C4-2B (cell line): ENCODE measurements at regions not wholly inside any gene's neighbourhood (a gene's known extent, or its start where the extent isn't known, plus 50 kb on each side); places are given as distances from the start of the nearest gene placed in this dataset.

Source experiments
- H3K27ac ChIP-seq: fragments of 450-650 bp; 2 replicates; pipeline ENCODE4 v1.5.1; 2017
- ZFX ChIP-seq: fragments of 450-650 bp; IDR thresholded peaks from 2 replicates; pipeline ENCODE4 v1.6.1; 2017
- TF ChIP-seq, protein P1 (sequence below): fragments of 450-650 bp; conservative IDR thresholded peaks from 2 replicates; pipeline ENCODE4 v1.5.1; 2017; ENCODE audit warnings: mild to moderate bottlenecking

DNA sequence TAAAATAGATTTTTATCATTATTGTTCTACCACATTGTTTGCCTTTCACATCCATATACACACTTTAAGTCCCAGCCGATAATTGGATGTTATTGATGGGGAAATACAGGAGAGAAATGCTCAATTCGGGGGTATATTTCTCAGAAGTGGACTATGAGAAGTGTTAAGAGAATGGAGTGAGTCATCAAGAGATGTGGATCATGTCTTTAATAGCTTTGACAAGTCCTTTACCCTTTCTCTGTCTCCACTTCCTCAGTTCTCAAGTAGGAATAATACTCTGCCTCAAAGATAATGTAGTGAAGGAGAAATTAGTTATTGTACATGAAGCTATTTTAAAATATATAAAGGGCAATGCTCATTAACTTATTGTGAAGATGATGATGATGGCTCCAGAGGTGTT is 1017.6 kb upstream of the PIK3C3 start:
- H3K27ac ChIP-seq, result no peak overlapping the region
- no peak for TF ChIP-seq ZFX
- TF ChIP-seq, protein P1, sequence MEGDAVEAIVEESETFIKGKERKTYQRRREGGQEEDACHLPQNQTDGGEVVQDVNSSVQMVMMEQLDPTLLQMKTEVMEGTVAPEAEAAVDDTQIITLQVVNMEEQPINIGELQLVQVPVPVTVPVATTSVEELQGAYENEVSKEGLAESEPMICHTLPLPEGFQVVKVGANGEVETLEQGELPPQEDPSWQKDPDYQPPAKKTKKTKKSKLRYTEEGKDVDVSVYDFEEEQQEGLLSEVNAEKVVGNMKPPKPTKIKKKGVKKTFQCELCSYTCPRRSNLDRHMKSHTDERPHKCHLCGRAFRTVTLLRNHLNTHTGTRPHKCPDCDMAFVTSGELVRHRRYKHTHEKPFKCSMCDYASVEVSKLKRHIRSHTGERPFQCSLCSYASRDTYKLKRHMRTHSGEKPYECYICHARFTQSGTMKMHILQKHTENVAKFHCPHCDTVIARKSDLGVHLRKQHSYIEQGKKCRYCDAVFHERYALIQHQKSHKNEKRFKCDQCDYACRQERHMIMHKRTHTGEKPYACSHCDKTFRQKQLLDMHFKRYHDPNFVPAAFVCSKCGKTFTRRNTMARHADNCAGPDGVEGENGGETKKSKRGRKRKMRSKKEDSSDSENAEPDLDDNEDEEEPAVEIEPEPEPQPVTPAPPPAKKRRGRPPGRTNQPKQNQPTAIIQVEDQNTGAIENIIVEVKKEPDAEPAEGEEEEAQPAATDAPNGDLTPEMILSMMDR, result no peak

DNA sequence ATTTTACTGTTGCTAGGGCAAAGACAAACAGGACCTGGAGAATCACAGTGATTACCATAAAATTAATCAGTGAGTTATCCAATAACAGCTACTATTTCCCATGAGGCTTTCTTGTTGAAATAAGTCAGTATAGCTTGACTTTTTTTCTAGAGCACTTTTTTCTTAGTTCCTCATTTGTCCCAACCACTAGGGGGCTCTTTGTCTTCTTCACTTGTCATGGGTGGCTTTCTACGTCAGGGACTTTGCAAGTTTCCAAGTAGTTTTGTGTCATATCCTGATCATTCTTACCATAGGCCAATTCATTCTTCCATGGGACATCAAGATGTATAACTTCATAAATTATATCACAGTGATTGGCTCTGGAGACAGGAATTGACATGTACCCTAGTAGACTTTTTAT is 1019.6 kb upstream of the PIK3C3 start:
- TF ChIP-seq, protein P1, result peak; percentile 69
- TF ChIP-seq ZFX, result no peak
- no peak overlapping the region for H3K27ac ChIP-seq

DNA sequence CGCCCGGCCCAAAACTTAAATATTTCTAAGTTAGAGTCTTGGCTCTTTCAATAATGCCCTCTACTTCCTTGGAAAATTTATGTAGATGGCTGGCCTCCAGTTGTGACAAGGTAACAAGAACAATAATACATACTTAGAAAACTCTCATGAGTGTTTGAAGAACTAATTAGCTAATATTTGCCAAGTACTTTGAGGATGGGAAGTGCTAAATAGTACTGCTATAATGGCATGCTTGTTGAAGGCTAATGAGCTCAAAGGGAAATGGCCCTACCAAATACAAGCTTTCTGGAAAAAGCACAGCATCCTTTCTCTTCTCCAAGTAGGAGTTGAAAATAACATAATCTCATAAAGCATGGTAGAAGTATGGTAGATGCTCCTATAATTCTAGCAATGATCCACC is 1022.2 kb upstream of the PIK3C3 start:
- TF ChIP-seq, protein P1, result no peak
- no peak for TF ChIP-seq ZFX
- H3K27ac ChIP-seq, result no peak overlapping the region

DNA sequence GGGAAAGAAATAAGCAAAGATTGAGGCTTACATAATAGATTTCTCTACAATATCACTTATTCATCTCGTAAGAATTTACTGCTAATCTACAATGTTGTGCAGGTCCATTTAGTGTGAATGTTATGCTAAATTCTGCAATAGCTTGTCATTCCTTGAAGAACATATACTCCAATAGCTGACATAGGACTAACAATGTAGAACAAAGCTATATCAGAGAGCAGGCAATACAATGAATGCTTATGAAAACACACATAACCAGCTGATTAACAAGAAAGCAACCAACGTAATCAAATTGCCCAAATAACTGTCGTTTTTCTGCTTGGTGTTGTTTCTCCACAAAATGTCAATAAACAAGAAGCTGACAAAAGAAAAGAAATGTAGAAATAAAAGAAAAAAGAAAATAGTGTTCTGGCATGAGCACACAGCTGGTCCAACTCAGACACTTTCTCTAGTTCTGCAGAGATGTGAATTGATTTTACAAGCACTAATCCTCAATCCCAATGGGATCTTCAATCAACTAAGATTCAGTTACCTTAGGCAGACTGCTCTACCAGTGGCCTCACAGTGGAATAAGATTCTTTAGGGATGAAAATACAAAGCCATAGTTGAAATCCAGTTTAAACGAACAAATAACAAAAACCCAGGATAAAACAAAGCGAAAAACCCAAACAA is 1024.7 kb upstream of the PIK3C3 start:
- no peak for TF ChIP-seq ZFX
- TF ChIP-seq, protein P1, result no peak
- H3K27ac ChIP-seq, result no peak overlapping the region

DNA sequence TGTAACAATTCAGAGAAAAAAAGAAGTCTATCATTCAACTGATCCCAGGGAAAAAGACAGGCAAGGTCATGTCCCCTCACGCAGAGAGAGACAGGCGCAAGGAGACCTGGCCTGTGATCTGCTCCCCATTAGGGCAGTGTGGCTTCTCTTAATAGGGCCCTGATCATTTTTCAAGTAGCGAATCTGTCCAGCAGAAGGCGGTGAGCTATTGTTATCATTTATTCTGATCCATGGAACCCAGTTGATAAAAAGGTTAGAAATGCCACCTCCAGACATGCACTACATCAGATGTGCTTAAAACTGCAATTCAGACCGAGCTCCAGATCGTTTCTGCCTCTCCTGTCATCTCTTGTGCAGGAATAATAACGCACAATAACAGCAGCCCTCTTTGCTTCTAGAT is 1025.6 kb upstream of the PIK3C3 start:
- H3K27ac ChIP-seq, result no peak overlapping the region
- TF ChIP-seq, protein P1, result no peak
- no peak for TF ChIP-seq ZFX

DNA sequence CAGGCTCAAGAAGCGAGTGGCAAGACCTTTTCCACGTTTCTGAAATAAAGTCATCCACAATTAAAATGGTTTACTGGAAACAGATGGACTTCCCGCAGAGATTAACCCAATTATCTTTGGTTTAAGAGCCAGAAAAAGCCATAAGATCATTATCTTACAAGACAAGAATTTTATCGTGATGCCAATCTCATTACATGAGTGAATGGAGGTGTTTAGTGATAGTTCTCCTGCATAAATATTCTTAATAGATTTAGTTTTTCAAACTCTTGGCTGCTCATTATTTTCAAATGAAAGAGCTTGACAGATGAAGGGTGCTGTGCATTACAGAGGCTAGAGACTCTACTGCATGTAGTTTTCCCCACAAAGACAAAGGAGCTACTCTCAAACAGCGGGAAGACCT is 1028.4 kb upstream of the PIK3C3 start:
- TF ChIP-seq, protein P1, result no peak
- no peak for TF ChIP-seq ZFX
- no peak overlapping the region for H3K27ac ChIP-seq

DNA sequence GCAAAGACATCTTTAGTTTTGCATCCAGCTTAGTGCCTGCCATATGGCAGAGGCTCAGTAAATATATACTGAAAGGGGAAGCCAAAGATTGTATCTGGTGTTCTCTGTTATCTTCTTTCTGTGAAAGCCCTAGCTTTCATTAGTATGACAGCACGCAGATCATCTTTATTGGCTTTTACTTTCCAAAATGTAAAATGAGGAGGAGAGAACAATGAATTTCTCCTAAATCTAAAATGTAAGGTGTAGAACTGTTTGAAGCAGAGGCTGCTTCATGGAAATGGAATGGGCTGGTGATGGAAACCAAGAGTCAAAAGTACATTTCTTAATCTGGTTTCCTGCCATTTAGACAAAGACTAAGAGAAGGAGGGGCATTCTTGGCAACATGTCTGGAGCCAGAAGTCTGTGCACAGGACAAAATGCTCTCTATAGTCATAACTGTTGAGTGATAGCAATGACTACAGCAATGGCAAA is 1029.9 kb upstream of the PIK3C3 start:
- no peak overlapping the region for H3K27ac ChIP-seq
- TF ChIP-seq, protein P1, result no peak
- TF ChIP-seq ZFX, result no peak
